ENCODE measurements at regions not wholly inside any gene's neighbourhood (a gene's known extent, or its start where the extent isn't known, plus 50 kb on each side); places are given as distances from the start of the nearest gene placed in this dataset.

DNA sequence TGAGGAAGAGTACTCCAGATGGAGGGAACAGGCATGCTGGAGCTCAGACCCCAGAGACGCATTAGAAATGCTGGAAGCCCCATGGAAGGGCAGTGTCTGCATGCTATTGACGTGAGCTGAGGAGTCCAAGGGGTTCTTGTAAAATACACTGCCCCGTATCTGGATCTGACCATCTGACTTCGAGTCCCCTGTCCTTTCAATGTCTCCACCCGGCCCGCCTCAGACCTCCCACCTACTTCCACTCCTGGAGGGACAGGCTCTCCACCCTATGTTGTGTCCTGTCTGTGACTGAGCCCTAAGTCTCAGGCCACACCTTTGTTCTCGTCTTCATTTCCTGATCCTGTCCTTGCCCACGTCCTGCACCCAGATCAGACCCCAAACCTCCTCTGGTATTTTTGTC is 496.3 kb downstream of the CDH26 start:
- TF ChIP-seq, protein P1, sequence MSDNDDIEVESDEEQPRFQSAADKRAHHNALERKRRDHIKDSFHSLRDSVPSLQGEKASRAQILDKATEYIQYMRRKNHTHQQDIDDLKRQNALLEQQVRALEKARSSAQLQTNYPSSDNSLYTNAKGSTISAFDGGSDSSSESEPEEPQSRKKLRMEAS (IDR thresholded peaks at IDR 0.05), result no peak
- TF ChIP-seq EZH2 (IDR thresholded peaks at IDR 0.05; ENCODE audit: low read depth, low read length, severe bottlenecking), result no peak
- no peak for TF ChIP-seq RAD21 (IDR thresholded peaks at IDR 0.05 in 1 of 2, conservative IDR thresholded peaks at IDR 0.05 in 1 of 2; ENCODE audit: low read depth in 2 of 2, low read length in 2 of 2)
- no peak for TF ChIP-seq SP4 (IDR thresholded peaks at IDR 0.05; ENCODE audit: low read length)
- TF ChIP-seq, protein P2, sequence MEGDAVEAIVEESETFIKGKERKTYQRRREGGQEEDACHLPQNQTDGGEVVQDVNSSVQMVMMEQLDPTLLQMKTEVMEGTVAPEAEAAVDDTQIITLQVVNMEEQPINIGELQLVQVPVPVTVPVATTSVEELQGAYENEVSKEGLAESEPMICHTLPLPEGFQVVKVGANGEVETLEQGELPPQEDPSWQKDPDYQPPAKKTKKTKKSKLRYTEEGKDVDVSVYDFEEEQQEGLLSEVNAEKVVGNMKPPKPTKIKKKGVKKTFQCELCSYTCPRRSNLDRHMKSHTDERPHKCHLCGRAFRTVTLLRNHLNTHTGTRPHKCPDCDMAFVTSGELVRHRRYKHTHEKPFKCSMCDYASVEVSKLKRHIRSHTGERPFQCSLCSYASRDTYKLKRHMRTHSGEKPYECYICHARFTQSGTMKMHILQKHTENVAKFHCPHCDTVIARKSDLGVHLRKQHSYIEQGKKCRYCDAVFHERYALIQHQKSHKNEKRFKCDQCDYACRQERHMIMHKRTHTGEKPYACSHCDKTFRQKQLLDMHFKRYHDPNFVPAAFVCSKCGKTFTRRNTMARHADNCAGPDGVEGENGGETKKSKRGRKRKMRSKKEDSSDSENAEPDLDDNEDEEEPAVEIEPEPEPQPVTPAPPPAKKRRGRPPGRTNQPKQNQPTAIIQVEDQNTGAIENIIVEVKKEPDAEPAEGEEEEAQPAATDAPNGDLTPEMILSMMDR (IDR thresholded peaks at IDR 0.05; ENCODE audit: control extremely low read depth in 1 of 3, insufficient read depth in 1 of 3, low read depth in 1 of 3, low read length in 3 of 3), result no peak
- TF ChIP-seq JUND (IDR thresholded peaks at IDR 0.05; ENCODE audit: low read length), result no peak
- no peak for TF ChIP-seq POLR2AphosphoS5 (IDR thresholded peaks at IDR 0.05; ENCODE audit: low read depth, low read length)
- no peak for TF ChIP-seq TEAD4 (IDR thresholded peaks at IDR 0.05; ENCODE audit: low read depth, low read length)
- TF ChIP-seq POLR2A (IDR thresholded peaks at IDR 0.05; ENCODE audit: control extremely low read depth in 1 of 2, low read depth in 2 of 2, low read length in 2 of 2), result no peak
- TF ChIP-seq JUN (IDR thresholded peaks at IDR 0.05; ENCODE audit: low read depth, low read length), result no peak

All from H1 (cell line).